CD14-positive monocyte (primary cell): ENCODE measurements at regions not wholly inside any gene's neighbourhood (a gene's known extent, or its start where the extent isn't known, plus 50 kb on each side); places are given as distances from the start of the nearest gene placed in this dataset.

Experiments used
- DNase-seq, 3 donors: peaks; one replicate each; pipeline ENCODE4 v3.0.0-alpha.2; 2011 to 2022
- H2AFZ ChIP-seq: 2 replicates; pipeline ENCODE4 v1.6.0; 2012; ENCODE audit warnings: mild to moderate bottlenecking, low read depth, low read length, inconsistent platforms; ENCODE audit not compliant: insufficient read depth, poor library complexity, severe bottlenecking
- H3K27ac ChIP-seq, 2 donors: 1 replicate in 1 of 2; 2 replicates in 1 of 2; pipeline ENCODE4 v1.5.1; 2012 to 2013; ENCODE audit warnings: low read length in 2 of 2, control low read depth in 1 of 2, inconsistent platforms in 1 of 2, low read depth in 1 of 2, mild to moderate bottlenecking in 1 of 2
- H3K27me3 ChIP-seq, 2 donors: one replicate each; pipeline versions ENCODE4 v1.6.0 to v1.6.1; 2011 to 2013; ENCODE audit warnings: low read length in 2 of 2; ENCODE audit not compliant: control insufficient read depth in 2 of 2, insufficient read depth in 2 of 2
- H3K36me3 ChIP-seq, 2 donors: replicated peaks in 1 of 2; 1 replicate in 1 of 2; 2 replicates in 1 of 2; pipeline versions ENCODE4 v1.5.1 to v1.6.1; 2012 to 2013; ENCODE audit warnings: low read length in 2 of 2, control low read depth in 1 of 2, inconsistent platforms in 1 of 2, mild to moderate bottlenecking in 1 of 2; ENCODE audit not compliant: insufficient read depth in 2 of 2, control insufficient read depth in 1 of 2
- H3K4me1 ChIP-seq, 2 donors: 1 replicate in 1 of 2; 2 replicates in 1 of 2; pipeline versions ENCODE4 v1.5.1 to v1.6.1; 2012 to 2013; ENCODE audit warnings: low read length in 2 of 2, control low read depth in 1 of 2, inconsistent platforms in 1 of 2, mild to moderate bottlenecking in 1 of 2, moderate library complexity in 1 of 2; ENCODE audit not compliant: insufficient read depth in 2 of 2, control insufficient read depth in 1 of 2
- H3K4me2 ChIP-seq: replicated peaks from 2 replicates; pipeline ENCODE3; 2012; ENCODE audit warnings: low read length, moderate library complexity, mild to moderate bottlenecking; ENCODE audit not compliant: poor library complexity, severe bottlenecking; ENCODE audit errors: extremely low read depth
- H3K4me3 ChIP-seq, 3 experiments: fragments of 200-600 bp in 1 of 3; sonication (generic) in 1 of 3; replicated peaks in 1 of 3; 1 replicate in 2 of 3; 2 replicates in 1 of 3; pipeline ENCODE4 v1.5.1; 2011 to 2013; ENCODE audit warnings: low read length in 3 of 3, mild to moderate bottlenecking in 3 of 3, control low read depth in 2 of 3, low read depth in 2 of 3, inconsistent platforms in 1 of 3, moderate library complexity in 1 of 3
- H3K79me2 ChIP-seq: 2 replicates; pipeline ENCODE4 v1.6.0; 2012; ENCODE audit warnings: mild to moderate bottlenecking, control low read depth, inconsistent platforms, low read length, moderate library complexity; ENCODE audit not compliant: insufficient read depth
- H3K9ac ChIP-seq: 2 replicates; pipeline ENCODE4 v1.6.0; 2017; ENCODE audit warnings: low read length, mild to moderate bottlenecking; ENCODE audit not compliant: insufficient read depth, poor library complexity, severe bottlenecking
- H3K9me3 ChIP-seq, 2 donors: replicated peaks in 1 of 2; 1 replicate in 1 of 2; 2 replicates in 1 of 2; pipeline versions ENCODE4 v1.5.1 to v1.6.1; 2012 to 2013; ENCODE audit warnings: low read length in 2 of 2, control low read depth in 1 of 2; ENCODE audit not compliant: control insufficient read depth in 1 of 2, insufficient read depth in 1 of 2
- H4K20me1 ChIP-seq: 2 replicates; pipeline ENCODE4 v1.6.0; 2012; ENCODE audit warnings: mild to moderate bottlenecking, low read length, control low read depth, moderate library complexity; ENCODE audit not compliant: insufficient read depth
- H3K27ac Mint-ChIP-seq, 7 donors: one replicate each; pipeline ENCODE4 v1.8.0; 2020; ENCODE audit warnings: mild to moderate bottlenecking in 7 of 7, mixed read lengths in 7 of 7, moderate library complexity in 6 of 7, inconsistent platforms in 2 of 7
- H3K27me3 Mint-ChIP-seq, 3 donors: one replicate each; pipeline ENCODE4 v1.8.0; 2021 to 2022; ENCODE audit warnings: low read depth in 3 of 3, mild to moderate bottlenecking in 3 of 3, mixed read lengths in 3 of 3, moderate library complexity in 3 of 3, inconsistent platforms in 1 of 3
- H3K36me3 Mint-ChIP-seq, 2 donors: one replicate each; pipeline ENCODE4 v1.8.0; 2020; ENCODE audit warnings: mixed read lengths in 2 of 2, inconsistent platforms in 1 of 2, mild to moderate bottlenecking in 1 of 2
- H3K4me1 Mint-ChIP-seq: one replicate; pipeline ENCODE4 v1.8.0; 2020; ENCODE audit warnings: mild to moderate bottlenecking, mixed read lengths
- H3K4me3 Mint-ChIP-seq, 2 donors: one replicate each; pipeline ENCODE4 v1.8.0; 2020; ENCODE audit warnings: mild to moderate bottlenecking in 2 of 2, mixed read lengths in 2 of 2, moderate library complexity in 1 of 2
- H3K9me3 Mint-ChIP-seq, 7 donors: one replicate each; pipeline ENCODE4 v1.8.0; 2020 to 2022; ENCODE audit warnings: mixed read lengths in 7 of 7, mild to moderate bottlenecking in 6 of 7, moderate library complexity in 6 of 7, inconsistent platforms in 2 of 7
- WGBS: methylation state at CpG from one replicate; pipeline ENCODE4 v1.1.5; 2013; ENCODE audit warnings: missing lambda C conversion rate; ENCODE audit not compliant: insufficient coverage; 5-methylcytosine and 5-hydroxymethylcytosine counted together
- intact Hi-C, 2 donors: fragments of 100-400 bp; cut with micrococcal nuclease; formaldehyde crosslinking; loops; one replicate each; pipeline versions ENCODE4 v1.15.0 to v1.15.1; 2023
- TF ChIP-seq, protein P1 (sequence below): fragments of 200-600 bp; IDR thresholded peaks from one replicate; pipeline ENCODE4 v1.8.0; 2022; ENCODE audit warnings: antibody characterized with exemption, mild to moderate bottlenecking

- Histone ChIP-seq H3K4me2 (no peak overlapping the region), H4K20me1 (no peaks in the 10 kb centered on the region), H3K79me2 (no peaks in the 10 kb centered on the region)
Measured at GRCh38 chr16:6728381-6728780, 604.3 kb upstream of the RBFOX1 start.

GRCh38 chr16:6726621-6727020, 606.0 kb upstream of the RBFOX1 start:
- no peak overlapping the region for H3K4me3 ChIP-seq
- H3K27me3 ChIP-seq = no peaks in the 10 kb centered on the region
- H3K27me3 Mint-ChIP-seq = peaks cover 1 to 2% (median 2%) of the 10 kb centered on the region in 3 donors
- H3K36me3 ChIP-seq = no peaks in the 10 kb centered on the region
- H3K27ac ChIP-seq = no peak overlapping the region
- no peaks in the 10 kb centered on the region for H3K4me1 ChIP-seq
- DNase-seq = no peak
- no CpG with 5 or more reads among the region's 4 CpGs for WGBS
- no peaks in the 10 kb centered on the region for H3K9me3 Mint-ChIP-seq
- no peaks in the 10 kb centered on the region for H3K4me1 Mint-ChIP-seq
- no peak overlapping the region for H3K4me2 ChIP-seq
- H4K20me1 ChIP-seq = no peaks in the 10 kb centered on the region
- TF ChIP-seq, protein P1, sequence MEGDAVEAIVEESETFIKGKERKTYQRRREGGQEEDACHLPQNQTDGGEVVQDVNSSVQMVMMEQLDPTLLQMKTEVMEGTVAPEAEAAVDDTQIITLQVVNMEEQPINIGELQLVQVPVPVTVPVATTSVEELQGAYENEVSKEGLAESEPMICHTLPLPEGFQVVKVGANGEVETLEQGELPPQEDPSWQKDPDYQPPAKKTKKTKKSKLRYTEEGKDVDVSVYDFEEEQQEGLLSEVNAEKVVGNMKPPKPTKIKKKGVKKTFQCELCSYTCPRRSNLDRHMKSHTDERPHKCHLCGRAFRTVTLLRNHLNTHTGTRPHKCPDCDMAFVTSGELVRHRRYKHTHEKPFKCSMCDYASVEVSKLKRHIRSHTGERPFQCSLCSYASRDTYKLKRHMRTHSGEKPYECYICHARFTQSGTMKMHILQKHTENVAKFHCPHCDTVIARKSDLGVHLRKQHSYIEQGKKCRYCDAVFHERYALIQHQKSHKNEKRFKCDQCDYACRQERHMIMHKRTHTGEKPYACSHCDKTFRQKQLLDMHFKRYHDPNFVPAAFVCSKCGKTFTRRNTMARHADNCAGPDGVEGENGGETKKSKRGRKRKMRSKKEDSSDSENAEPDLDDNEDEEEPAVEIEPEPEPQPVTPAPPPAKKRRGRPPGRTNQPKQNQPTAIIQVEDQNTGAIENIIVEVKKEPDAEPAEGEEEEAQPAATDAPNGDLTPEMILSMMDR = no peak
- intact Hi-C loops = no loop called here
- H3K9ac ChIP-seq = no peak overlapping the region
- H3K27ac Mint-ChIP-seq = no peak overlapping the region
- no peaks in the 10 kb centered on the region for H3K36me3 Mint-ChIP-seq
- H3K4me3 Mint-ChIP-seq = no peak overlapping the region
- no peaks in the 10 kb centered on the region for H3K79me2 ChIP-seq
- H3K9me3 ChIP-seq = no peaks in the 10 kb centered on the region
- H2AFZ ChIP-seq = no peak overlapping the region

More at GRCh38 chr16:6728381-6728780, 604.3 kb upstream of the RBFOX1 start:
- H3K9me3 ChIP-seq = no peaks in the 10 kb centered on the region
- Mint-ChIP-seq H3K36me3 (no peaks in the 10 kb centered on the region), H3K27ac (no peak overlapping the region), H3K4me3 (no peak overlapping the region), H3K4me1 (no peaks in the 10 kb centered on the region), H3K9me3 (no peaks in the 10 kb centered on the region), H3K27me3 (peaks cover 0 to 2% (median 2%) of the 10 kb centered on the region in 3 donors)
- intact Hi-C loops = no loop called here
- DNase-seq = no peak
- H3K36me3 ChIP-seq = no peaks in the 10 kb centered on the region
- H3K27ac ChIP-seq = no peak overlapping the region
- TF ChIP-seq, protein P1 = no peak
- H3K9ac ChIP-seq = no peak overlapping the region
- H3K4me1 ChIP-seq = no peaks in the 10 kb centered on the region
- H3K4me3 ChIP-seq = no peak overlapping the region
- no CpG with 5 or more reads among the region's 3 CpGs for WGBS
- no peaks in the 10 kb centered on the region for H3K27me3 ChIP-seq
- H2AFZ ChIP-seq = no peak overlapping the region
